Cortex of kidney (tissue), 1 donor: ENCODE measurements at regions not wholly inside any gene's neighbourhood (a gene's known extent, or its start where the extent isn't known, plus 50 kb on each side); places are given as distances from the start of the nearest gene placed in this dataset.
"Not testable (repeated sequence)": the region's sequence is repeated elsewhere in the genome, so short reads cannot be mapped to it uniquely, and the experiment has no call there.

Experiments used
- DNase-seq: peaks from one replicate; lab custom pipeline; 2025; lab: John Stamatoyannopoulos, UW

DNA sequence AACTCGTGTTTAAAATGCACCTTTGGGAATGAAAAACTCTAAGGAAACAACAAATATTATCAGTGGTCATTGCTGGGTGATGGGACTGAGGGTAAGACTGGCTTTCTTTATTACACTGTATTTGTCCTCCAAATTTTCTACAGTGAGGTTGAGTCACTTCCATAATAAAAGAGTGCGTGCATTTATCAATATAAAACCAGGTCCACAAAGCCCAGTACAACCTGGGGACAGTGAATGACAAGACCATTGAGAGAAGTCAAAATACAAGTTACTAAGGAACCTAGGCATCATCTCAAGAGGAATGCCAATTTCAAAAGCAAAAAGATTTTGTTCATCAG lies 76.4 kb downstream of the MAGED4 start:
- no peak for DNase-seq

DNA sequence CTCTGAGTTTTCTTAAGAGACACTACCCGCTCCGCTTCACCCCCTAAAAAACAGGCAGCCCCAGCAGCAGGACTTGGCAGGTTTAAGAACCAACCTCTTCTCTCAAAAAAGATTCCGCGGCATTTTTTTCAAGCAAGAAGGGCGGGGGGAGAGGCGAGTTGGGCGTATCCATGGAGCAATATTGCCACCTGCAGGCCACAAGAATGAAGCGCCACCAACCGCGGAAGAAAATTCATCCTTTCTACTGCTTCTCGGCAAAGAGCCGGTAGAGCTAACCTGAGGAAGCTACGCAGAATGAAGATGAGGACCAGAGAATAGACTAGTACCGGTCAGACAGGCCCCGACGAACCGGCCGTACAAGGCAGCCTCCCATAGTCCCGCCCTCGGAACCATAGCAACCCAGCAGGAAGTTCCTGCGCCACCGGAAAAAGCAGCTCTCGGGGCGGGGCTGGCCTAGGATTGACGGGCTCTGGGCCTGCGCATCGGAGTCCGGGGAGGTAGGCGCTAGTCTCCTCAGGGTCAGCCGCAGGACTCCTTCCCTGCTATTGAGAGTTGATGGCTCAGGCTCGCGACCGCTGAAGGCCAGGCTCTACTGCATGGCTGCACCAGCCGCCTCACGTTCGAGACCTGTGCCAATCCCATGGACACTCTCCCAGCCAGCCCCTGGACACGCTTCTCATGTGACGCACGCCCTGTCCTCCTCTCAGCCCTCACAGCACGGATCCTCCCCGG lies 76.9 kb downstream of the MAGED4 start:
- DNase-seq: peak; percentile 5

DNA sequence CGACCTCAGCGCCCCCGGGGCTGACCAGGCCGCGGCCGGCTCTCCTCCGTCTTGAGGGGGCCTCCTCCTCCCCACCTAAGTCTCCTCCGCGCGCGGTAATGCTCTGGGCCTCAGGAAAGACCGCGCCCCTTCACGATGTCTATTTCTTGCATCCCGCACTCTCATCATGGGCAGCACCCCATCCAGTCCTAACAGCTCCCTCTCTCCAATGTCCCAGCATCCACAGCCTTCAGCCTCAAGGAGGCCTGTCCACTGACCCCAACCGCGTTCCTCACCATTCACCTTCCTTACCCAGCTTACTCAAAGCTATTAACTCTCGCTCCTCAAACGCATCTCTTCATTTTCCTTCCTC lies 77.5 kb downstream of the MAGED4 start:
- DNase-seq: no peak

DNA sequence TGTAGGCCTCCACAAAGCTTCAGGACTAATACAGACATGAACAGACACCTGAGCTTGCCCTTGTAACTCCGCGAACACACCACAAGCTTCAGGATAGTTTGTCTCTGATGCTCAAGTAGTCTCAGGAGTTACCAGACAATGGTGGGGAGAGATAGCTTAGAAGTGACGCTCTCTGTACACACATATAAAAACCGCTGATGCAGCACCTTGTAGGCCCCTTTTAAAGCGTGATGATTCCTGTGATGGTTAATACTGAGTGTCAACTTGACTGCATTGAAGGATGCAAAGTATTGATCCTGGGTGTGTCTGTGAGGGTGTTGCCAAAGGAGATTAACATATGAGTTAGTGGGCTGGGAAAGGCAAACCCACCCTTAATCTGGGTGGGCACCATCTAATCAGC lies 78.7 kb downstream of the MAGED4 start:
- DNase-seq: no peak

DNA sequence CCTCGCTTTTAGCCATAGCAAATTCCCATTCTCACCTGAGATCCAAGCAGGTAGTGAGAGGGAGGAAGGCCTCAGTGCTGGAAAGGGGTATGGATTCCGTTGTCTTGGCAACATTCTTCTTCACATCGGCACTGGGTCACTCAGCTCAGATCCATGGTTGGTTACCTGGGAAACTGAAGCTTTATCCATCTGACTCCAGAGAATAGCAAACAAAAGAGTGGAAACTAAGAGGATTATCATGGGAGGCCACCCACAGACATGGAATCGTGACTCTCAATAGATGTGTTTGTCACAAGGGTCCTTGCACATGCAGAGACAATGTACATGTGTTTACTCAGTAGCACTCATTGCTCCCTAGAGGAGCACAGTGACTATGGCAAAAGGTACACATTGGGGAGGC lies 81.0 kb downstream of the MAGED4 start:
- DNase-seq: no peak

DNA sequence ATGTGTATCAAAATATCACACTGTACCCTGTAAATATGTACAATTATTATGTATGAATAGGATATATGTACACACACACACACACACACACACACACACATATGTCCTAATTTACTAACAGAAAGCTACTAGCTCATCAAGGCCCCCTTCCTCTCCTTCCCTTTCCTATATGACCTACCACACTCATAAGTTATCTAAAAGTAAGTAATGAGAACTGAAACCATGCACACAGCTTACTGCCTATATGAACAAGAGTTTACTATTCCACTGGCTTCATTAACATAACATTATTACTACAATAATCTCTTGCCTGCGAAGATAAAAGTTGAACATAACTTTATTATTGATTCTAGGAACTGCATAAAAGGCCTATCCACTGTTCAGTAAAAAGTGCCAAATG lies 83.8 kb downstream of the MAGED4 start:
- not testable (repeated sequence) for DNase-seq

DNA sequence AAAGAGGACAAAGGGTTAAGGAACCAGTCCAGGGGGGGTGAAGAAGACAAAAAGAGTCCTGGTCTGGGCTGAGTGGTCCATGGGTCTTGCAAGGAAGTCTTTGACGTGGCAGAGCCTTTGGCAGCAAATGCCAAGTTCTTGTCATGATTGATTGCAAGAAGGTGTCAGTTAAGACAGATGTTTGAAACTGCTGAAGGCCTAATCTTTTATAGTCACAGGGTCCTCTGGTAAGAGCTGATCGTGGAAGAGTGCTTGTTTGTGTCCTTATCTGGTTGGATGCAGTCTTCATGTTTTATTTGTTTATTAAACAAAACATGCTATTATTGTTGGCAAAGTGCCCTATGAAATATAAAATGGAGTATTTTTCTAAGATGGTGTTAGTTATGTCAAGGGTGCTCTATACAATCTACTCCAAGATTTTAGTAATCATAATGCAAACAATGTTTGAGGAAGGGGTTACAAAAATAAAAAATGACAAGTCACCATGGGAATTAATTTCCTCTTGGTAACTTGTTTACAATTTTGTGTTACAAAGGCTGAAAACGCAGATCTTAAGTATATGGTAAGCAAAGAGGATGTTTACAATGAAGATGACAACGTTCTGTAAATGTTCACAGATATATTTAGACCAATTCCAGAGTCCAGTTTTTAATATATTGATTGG lies 85.9 kb downstream of the MAGED4 start:
- no peak for DNase-seq

DNA sequence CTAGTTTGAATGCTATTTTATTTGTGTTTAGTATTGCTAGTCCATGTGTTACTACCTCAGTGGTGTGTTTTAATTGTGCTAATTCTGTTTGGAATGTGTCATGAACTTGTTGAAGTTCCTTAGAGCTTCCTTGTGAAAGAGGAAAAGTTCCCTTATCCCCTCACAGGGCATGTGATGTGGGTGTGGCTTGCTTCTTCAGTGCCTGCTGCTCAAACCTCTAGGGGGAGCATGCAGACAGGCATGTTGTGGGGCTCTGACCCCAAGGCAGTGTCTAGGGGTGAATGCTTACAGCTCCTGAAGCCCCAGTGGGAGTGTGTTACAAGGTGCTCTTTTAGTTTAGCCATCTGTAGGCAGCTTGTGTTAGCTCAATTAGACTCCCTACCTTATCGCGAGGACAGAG lies 86.5 kb downstream of the MAGED4 start:
- peak; percentile 5 for DNase-seq

DNA sequence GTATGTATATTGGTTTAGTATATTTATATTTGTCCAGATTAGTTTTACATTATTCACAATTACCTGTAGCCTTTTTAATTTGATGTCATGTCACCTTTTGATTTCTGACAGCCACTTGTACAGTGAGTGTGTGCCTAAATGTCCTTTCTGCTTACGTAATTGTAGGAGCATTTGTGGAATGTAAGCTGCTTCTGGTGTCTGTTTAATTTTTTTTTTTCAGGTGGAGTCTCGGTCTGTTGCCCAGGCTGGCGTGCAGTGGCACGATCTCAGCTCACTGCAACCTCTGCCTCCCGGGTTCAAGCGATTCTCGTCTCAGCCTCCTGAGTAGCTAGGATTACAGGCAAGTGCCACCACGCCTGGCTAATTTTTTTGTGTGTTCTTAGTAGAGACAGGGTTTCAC lies 91.2 kb upstream of the XAGE2 start:
- no peak for DNase-seq

DNA sequence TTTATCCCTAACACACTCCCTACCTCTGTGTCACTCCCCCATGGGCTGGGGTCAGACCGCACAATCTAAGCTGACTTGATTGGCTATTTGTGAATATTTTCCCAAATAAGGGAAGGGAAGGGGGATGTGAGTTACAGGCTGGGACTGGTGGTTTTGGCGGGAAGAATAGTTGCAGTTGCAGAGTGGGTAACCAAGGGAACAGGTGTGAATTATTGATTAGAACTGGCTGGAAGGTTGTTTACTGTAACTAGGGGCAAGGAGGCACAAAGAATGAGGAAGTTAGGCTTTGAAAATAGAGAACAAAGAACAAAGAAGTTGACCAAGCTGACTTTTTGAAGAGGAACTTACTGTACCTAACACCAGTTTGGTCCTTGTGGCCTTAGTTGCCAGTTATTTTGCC lies 88.0 kb upstream of the XAGE2 start:
- no peak for DNase-seq

DNA sequence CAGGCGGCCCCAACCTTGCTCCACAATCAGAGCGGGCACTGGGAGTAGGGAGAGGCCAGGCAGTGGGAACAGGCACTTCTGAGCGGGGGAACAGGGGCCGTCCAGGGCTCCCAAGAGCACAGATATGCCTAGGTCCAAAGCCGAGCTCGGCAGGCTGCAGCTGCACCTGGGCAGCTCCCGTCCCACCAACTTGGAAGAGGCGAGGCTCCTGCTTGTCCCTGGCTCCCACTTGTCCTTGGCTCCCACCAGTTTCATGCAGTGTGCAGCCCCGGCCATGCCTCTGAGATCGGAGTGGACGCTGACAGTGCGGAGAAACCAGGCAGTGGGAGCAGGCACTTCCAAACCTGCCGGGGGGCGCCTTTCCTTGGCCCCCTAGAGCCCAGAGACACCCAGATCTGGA lies 84.0 kb upstream of the XAGE2 start:
- no peak for DNase-seq

DNA sequence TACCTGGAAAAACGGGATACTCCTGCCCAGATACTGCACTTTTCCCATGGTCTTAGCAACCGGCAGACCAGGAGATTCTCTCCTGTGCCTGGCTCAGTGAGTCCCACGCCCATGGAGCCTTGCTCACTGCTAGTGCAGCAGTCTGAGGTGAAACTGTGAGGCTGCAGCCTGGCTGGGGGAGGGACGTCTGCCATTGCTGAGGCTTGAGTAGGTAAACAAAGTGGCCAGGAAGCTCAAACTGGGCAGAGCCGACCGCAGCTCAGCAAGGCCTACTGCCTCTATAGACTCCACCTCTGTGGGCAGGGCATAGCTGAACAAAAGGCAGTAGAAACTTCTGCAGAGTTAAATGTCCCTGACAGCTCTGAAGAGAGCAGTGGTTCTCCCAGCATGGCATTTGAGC lies 69.9 kb upstream of the XAGE2 start:
- DNase-seq: not testable (repeated sequence)

DNA sequence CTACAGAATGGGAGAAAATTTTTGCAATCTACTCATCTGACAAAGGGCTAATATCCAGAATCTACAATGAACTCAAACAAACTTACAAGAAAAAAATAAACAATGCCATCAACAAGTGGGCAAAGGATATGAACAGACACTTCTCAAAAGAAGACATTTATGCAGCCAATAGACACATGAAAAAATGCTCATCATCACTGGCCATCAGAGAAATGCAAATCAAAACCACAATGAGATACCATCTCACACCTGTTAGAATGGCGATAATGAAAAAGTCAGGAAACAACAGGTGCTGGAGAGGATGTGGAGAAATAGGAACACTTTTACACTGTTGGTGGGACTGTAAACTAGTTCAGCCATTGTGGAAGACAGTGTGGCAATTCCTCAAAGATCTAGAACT lies 60.3 kb upstream of the XAGE2 start:
- DNase-seq: not testable (repeated sequence)
